Spleen (tissue), 11 donors: ENCODE measurements at regions not wholly inside any gene's neighbourhood (a gene's known extent, or its start where the extent isn't known, plus 50 kb on each side); places are given as distances from the start of the nearest gene placed in this dataset.
A peak's percentile ranks its signal among the peaks of the same experiment; 100 is the strongest.

Source experiments
- DNase-seq: peaks from one replicate; pipeline ENCODE4 v3.0.0-alpha.2; 2020
- H3K27ac ChIP-seq, 8 donors: fragments of 200-600 bp; sonication (generic) in 7 of 8; 1 replicate in 4 of 8; 2 replicates in 4 of 8; pipeline versions ENCODE4 v1.5.0 to v1.8.0; 2016 to 2021; ENCODE audit warnings: inconsistent platforms in 4 of 8, mild to moderate bottlenecking in 4 of 8, moderate library complexity in 1 of 8
- H3K27me3 ChIP-seq, 7 donors: fragments of 200-600 bp; sonication (generic) in 6 of 7; replicated peaks in 1 of 7; 1 replicate in 4 of 7; 2 replicates in 3 of 7; pipeline versions ENCODE4 v1.5.0 to v1.8.0; 2016 to 2021; ENCODE audit warnings: inconsistent platforms in 3 of 7, mild to moderate bottlenecking in 1 of 7
- H3K36me3 ChIP-seq, 6 donors: fragments of 200-600 bp; sonication (generic) in 5 of 6; 1 replicate in 4 of 6; 2 replicates in 2 of 6; pipeline versions ENCODE4 v1.5.0 to v1.8.0; 2016 to 2021; ENCODE audit warnings: inconsistent platforms in 2 of 6
- H3K4me1 ChIP-seq, 6 donors: fragments of 200-600 bp; sonication (generic) in 5 of 6; 1 replicate in 3 of 6; 2 replicates in 3 of 6; pipeline versions ENCODE4 v1.5.0 to v1.8.0; 2016 to 2021; ENCODE audit warnings: inconsistent platforms in 3 of 6
- H3K4me3 ChIP-seq, 8 donors: fragments of 200-600 bp; sonication (generic) in 7 of 8; 1 replicate in 4 of 8; 2 replicates in 4 of 8; pipeline versions ENCODE4 v1.5.0 to v1.8.0; 2016 to 2021; ENCODE audit warnings: inconsistent platforms in 4 of 8, mild to moderate bottlenecking in 4 of 8, moderate library complexity in 2 of 8
- H3K9me3 ChIP-seq, 8 donors: fragments of 200-600 bp; sonication (generic) in 7 of 8; 1 replicate in 4 of 8; 2 replicates in 4 of 8; pipeline versions ENCODE4 v1.5.0 to v1.8.0; 2016 to 2021; ENCODE audit warnings: inconsistent platforms in 4 of 8
- CTCF ChIP-seq, 11 experiments: fragments of 200-600 bp in 7 of 11; fragments of 450-650 bp in 4 of 11; sonication (generic) in 4 of 11; IDR thresholded peaks in 8 of 11; conservative IDR thresholded peaks in 3 of 11; 1 replicate in 7 of 11; 2 replicates in 4 of 11; pipeline versions ENCODE4 v1.4.0 to v1.8.0; 2016 to 2021; ENCODE audit warnings: antibody characterized with exemption in 11 of 11, inconsistent platforms in 4 of 11, mild to moderate bottlenecking in 1 of 11
- POLR2A ChIP-seq, 3 donors: fragments of 450-650 bp; IDR thresholded peaks; one replicate each; pipeline ENCODE4 v1.5.1; 2017; ENCODE audit warnings: antibody characterized with exemption in 3 of 3, mild to moderate bottlenecking in 1 of 3
- POLR2AphosphoS5 ChIP-seq, 3 donors: sonication (generic); formaldehyde crosslinking; IDR thresholded peaks; one replicate each; pipeline ENCODE4 v1.5.1; 2017; ENCODE audit warnings: antibody characterized with exemption in 3 of 3
- WGBS, 5 donors: extraction: QIAGEN DNeasy Blood & Tissue Kit in 3 of 5; methylation state at CpG; one replicate each; pipeline versions ENCODE4 v1.1.5 to v1.1.7; 2013 to 2018; 5-methylcytosine and 5-hydroxymethylcytosine counted together
- intact Hi-C: fragments of 100-400 bp; cut with DNase I; formaldehyde crosslinking; loops from one replicate; pipeline ENCODE4 v1.15.0; 2023; ENCODE audit warnings: low total_unique reads
- donor health status: healthy with polysubstance abuse.
- donor health status: DM: no; HTN: no; CAD: no; lungs with moderate emphysema.
- donor health status: DM: no; HTN: no; CAD: no.
- donor health status: Bipolar disorder and iron deficiency.
- donor health status: healthy.
- donor health status: DM: no; HTN: no; CAD: no.
- donor health status: DM: yes; HTN: yes; CAD: no.

GRCh38 chr20:10962937-10963336 is 289.1 kb upstream of the JAG1 start:
- DNase-seq = no peak
- Histone ChIP-seq H3K27me3 (no peaks in the 10 kb centered on the region), H3K4me1 (peaks cover 0 to 35% (median 8%) of the 10 kb centered on the region in 6 donors), H3K27ac (peak overlapping the region in 1 of 8 donors; percentile 63), H3K9me3 (no peaks in the 10 kb centered on the region), H3K4me3 (no peak overlapping the region), H3K36me3 (no peaks in the 10 kb centered on the region)
- no peak for TF ChIP-seq POLR2AphosphoS5 (IDR thresholded peaks at IDR 0.05)
- TF ChIP-seq CTCF (IDR thresholded peaks at IDR 0.05 in 8 of 11, conservative IDR thresholded peaks at IDR 0.05 in 3 of 11) = no peak
- no peak for TF ChIP-seq POLR2A (IDR thresholded peaks at IDR 0.05)
- intact Hi-C loops = no loop called here
- 82 to 94% (median 86%) methylated on average over 3 of the region's 3 CpGs for WGBS, 5 donors

GRCh38 chr20:10963717-10964266 is 290.0 kb upstream of the JAG1 start:
- peak in 1 of 3 donors; percentile 46 for TF ChIP-seq POLR2AphosphoS5 (IDR thresholded peaks at IDR 0.05)
- no peak for TF ChIP-seq POLR2A (IDR thresholded peaks at IDR 0.05)
- peak in 4 of 11 experiments; percentile 5 to 21 (median 10) for TF ChIP-seq CTCF (IDR thresholded peaks at IDR 0.05 in 8 of 11, conservative IDR thresholded peaks at IDR 0.05 in 3 of 11)
- DNase-seq = no peak
- Histone ChIP-seq H3K36me3 (no peaks in the 10 kb centered on the region), H3K27me3 (no peaks in the 10 kb centered on the region), H3K4me3 (no peak overlapping the region), H3K9me3 (no peaks in the 10 kb centered on the region), H3K27ac (peak overlapping the region in 6 of 8 donors; percentile 18 to 63 (median 48)), H3K4me1 (peaks cover 0 to 35% (median 8%) of the 10 kb centered on the region in 6 donors)
- intact Hi-C loops = no loop called here
- WGBS, 5 donors = 12 to 40% (median 18%) methylated on average over 2 of the region's 2 CpGs

GRCh38 chr20:10965936-10966470 is 292.2 kb upstream of the JAG1 start:
- Histone ChIP-seq H3K4me1 (peaks cover 0 to 35% (median 8%) of the 10 kb centered on the region in 6 donors), H3K4me3 (no peak overlapping the region), H3K27me3 (no peaks in the 10 kb centered on the region), H3K27ac (peak overlapping the region in 6 of 8 donors; percentile 8 to 51 (median 13)), H3K36me3 (no peaks in the 10 kb centered on the region), H3K9me3 (no peaks in the 10 kb centered on the region)
- intact Hi-C loops = no loop called here
- no peak for DNase-seq
- WGBS, 5 donors = 56 to 71% (median 65%) methylated on average over 4 of the region's 4 CpGs
- no peak for TF ChIP-seq POLR2A (IDR thresholded peaks at IDR 0.05)
- no peak for TF ChIP-seq CTCF (IDR thresholded peaks at IDR 0.05 in 8 of 11, conservative IDR thresholded peaks at IDR 0.05 in 3 of 11)
- peak in 1 of 3 donors; percentile 54 for TF ChIP-seq POLR2AphosphoS5 (IDR thresholded peaks at IDR 0.05)

GRCh38 chr20:10970109-10970508 is 296.3 kb upstream of the JAG1 start:
- no peak overlapping the region for H3K27ac ChIP-seq
- no peak for TF ChIP-seq CTCF (IDR thresholded peaks at IDR 0.05 in 8 of 11, conservative IDR thresholded peaks at IDR 0.05 in 3 of 11)
- no peaks in the 10 kb centered on the region for H3K9me3 ChIP-seq
- H3K4me1 ChIP-seq = peaks cover 0 to 15% (median 0%) of the 10 kb centered on the region in 6 donors
- H3K36me3 ChIP-seq = no peaks in the 10 kb centered on the region
- no peaks in the 10 kb centered on the region for H3K27me3 ChIP-seq
- WGBS, 5 donors = 67 to 98% (median 79%) methylated on average over 1 of the region's 1 CpG
- H3K4me3 ChIP-seq = no peak overlapping the region
- intact Hi-C loops = no loop called here
- no peak for DNase-seq
